Panc1 (cell line): ENCODE measurements at regions not wholly inside any gene's neighbourhood (a gene's known extent, or its start where the extent isn't known, plus 50 kb on each side); places are given as distances from the start of the nearest gene placed in this dataset.
"Not testable (repeated sequence)": the region's sequence is repeated elsewhere in the genome, so short reads cannot be mapped to it uniquely, and the experiment has no call there.

Experiments used
- ATAC-seq: fragments of 200-7000 bp; cut with Tn5 transposase; 2 replicates; pipeline ENCODE4 v1.9.1; 2020; ENCODE audit warnings: mild to moderate bottlenecking, moderate library complexity
- BruUV-seq: library from RNA; stranded (reverse); fragments of 400-500 nt; replicated peaks from 2 replicates; lab custom pipeline; 2021; lab: Mats Ljungman, UMichigan
- CTCF ChIA-PET: fragments of 300-600 bp; sonication (Branson Sonifier 250); formaldehyde crosslinking; loops from one replicate; lab custom pipeline; 2022; ENCODE audit warnings: antibody characterized with exemption; lab: Charles Lee
- POLR2A ChIA-PET: fragments of 300-600 bp; sonication (Branson Sonifier 250); formaldehyde crosslinking; loops from one replicate; lab custom pipeline; 2022; ENCODE audit warnings: antibody characterized with exemption; lab: Charles Lee
- DNase-seq: peaks from one replicate; pipeline ENCODE4 v3.0.0-alpha.2; 2010; ENCODE audit warnings: low read depth, low spot score
- H3K27ac ChIP-seq: 2 replicates; pipeline ENCODE4 v1.5.1; 2011; ENCODE audit warnings: mild to moderate bottlenecking, low read length, inconsistent platforms
- H3K27me3 ChIP-seq: fragments of 200-500 bp; sonication (Bioruptor generic); 2 replicates; pipeline ENCODE4 v1.6.0; 2014; ENCODE audit warnings: low read length, inconsistent platforms; ENCODE audit not compliant: control insufficient read depth, insufficient read depth
- H3K36me3 ChIP-seq: fragments of 200-500 bp; sonication (Bioruptor generic); 2 replicates; pipeline ENCODE4 v1.5.1; 2014; ENCODE audit warnings: inconsistent platforms, mild to moderate bottlenecking, low read length, moderate library complexity; ENCODE audit not compliant: control insufficient read depth, insufficient read depth
- H3K4me1 ChIP-seq: 2 replicates; pipeline ENCODE4 v1.5.1; 2011; ENCODE audit warnings: inconsistent platforms, mild to moderate bottlenecking, low read length, moderate library complexity; ENCODE audit not compliant: control insufficient read depth, insufficient read depth
- H3K4me3 ChIP-seq, 2 experiments: 2 replicates each; pipeline ENCODE4 v1.5.1; 2011 to 2012; ENCODE audit warnings: low read depth in 2 of 2, low read length in 2 of 2, mild to moderate bottlenecking in 2 of 2, inconsistent platforms in 1 of 2, moderate library complexity in 1 of 2
- H3K9me3 ChIP-seq: fragments of 200-500 bp; sonication (Bioruptor generic); 2 replicates; pipeline ENCODE4 v1.5.1; 2014; ENCODE audit warnings: low read depth, mild to moderate bottlenecking, inconsistent platforms, low read length, moderate library complexity; ENCODE audit not compliant: control insufficient read depth, insufficient read depth
- POLR2AphosphoS5 ChIP-seq: IDR thresholded peaks from 2 replicates; pipeline ENCODE4 v1.6.1; 2012; ENCODE audit warnings: mild to moderate bottlenecking, low read depth, low read length, moderate library complexity
- SIN3A ChIP-seq: IDR thresholded peaks from 2 replicates; pipeline ENCODE4 v1.6.1; 2012; ENCODE audit warnings: low read depth, mild to moderate bottlenecking, low read length, moderate library complexity, borderline replicate concordance; ENCODE audit not compliant: insufficient read depth
- TCF7L2 ChIP-seq: IDR thresholded peaks from 2 replicates; pipeline ENCODE4 v1.6.1; 2011; ENCODE audit warnings: mild to moderate bottlenecking, low read depth, low read length, inconsistent platforms
- in situ Hi-C: cut with HindIII; loops from 2 replicates; pipeline ENCODE4 v1.10.0; 2016; ENCODE audit warnings: low sequenced_read_pairs, low pct_unique_long_range_greater_than_20kb
- intact Hi-C: fragments of 100-400 bp; cut with micrococcal nuclease; formaldehyde crosslinking; loops from one replicate; pipeline ENCODE4 v1.10.0; 2022; ENCODE audit not compliant: unreplicated experiment
- TF ChIP-seq, protein P1 (sequence below), 2 experiments: IDR thresholded peaks; 2 replicates each; pipeline ENCODE4 v1.6.1; 2011 to 2012; ENCODE audit warnings: low read depth in 2 of 2, control low read depth in 1 of 2, low read length in 1 of 2, mild to moderate bottlenecking in 1 of 2, moderate library complexity in 1 of 2; ENCODE audit not compliant: insufficient read depth in 1 of 2
- TF ChIP-seq, protein P2 (sequence below): fragments of 450-650 bp; IDR thresholded peaks from 2 replicates; pipeline ENCODE4 v1.5.1; 2017; ENCODE audit warnings: mild to moderate bottlenecking

- no peaks in the 10 kb centered on the region for H3K36me3 ChIP-seq
- no peaks in the 10 kb centered on the region for H3K27me3 ChIP-seq
- H3K4me1 ChIP-seq, result no peaks in the 10 kb centered on the region
- TF ChIP-seq POLR2AphosphoS5 (no peak), SIN3A (no peak), TCF7L2 (no peak)
- TF ChIP-seq, protein P1, sequence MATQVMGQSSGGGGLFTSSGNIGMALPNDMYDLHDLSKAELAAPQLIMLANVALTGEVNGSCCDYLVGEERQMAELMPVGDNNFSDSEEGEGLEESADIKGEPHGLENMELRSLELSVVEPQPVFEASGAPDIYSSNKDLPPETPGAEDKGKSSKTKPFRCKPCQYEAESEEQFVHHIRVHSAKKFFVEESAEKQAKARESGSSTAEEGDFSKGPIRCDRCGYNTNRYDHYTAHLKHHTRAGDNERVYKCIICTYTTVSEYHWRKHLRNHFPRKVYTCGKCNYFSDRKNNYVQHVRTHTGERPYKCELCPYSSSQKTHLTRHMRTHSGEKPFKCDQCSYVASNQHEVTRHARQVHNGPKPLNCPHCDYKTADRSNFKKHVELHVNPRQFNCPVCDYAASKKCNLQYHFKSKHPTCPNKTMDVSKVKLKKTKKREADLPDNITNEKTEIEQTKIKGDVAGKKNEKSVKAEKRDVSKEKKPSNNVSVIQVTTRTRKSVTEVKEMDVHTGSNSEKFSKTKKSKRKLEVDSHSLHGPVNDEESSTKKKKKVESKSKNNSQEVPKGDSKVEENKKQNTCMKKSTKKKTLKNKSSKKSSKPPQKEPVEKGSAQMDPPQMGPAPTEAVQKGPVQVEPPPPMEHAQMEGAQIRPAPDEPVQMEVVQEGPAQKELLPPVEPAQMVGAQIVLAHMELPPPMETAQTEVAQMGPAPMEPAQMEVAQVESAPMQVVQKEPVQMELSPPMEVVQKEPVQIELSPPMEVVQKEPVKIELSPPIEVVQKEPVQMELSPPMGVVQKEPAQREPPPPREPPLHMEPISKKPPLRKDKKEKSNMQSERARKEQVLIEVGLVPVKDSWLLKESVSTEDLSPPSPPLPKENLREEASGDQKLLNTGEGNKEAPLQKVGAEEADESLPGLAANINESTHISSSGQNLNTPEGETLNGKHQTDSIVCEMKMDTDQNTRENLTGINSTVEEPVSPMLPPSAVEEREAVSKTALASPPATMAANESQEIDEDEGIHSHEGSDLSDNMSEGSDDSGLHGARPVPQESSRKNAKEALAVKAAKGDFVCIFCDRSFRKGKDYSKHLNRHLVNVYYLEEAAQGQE (IDR thresholded peaks at IDR 0.05; ENCODE audit: insufficient read depth in 1 of 2, low read depth in 2 of 2, low read length in 1 of 2), result no peak
- TF ChIP-seq, protein P2, sequence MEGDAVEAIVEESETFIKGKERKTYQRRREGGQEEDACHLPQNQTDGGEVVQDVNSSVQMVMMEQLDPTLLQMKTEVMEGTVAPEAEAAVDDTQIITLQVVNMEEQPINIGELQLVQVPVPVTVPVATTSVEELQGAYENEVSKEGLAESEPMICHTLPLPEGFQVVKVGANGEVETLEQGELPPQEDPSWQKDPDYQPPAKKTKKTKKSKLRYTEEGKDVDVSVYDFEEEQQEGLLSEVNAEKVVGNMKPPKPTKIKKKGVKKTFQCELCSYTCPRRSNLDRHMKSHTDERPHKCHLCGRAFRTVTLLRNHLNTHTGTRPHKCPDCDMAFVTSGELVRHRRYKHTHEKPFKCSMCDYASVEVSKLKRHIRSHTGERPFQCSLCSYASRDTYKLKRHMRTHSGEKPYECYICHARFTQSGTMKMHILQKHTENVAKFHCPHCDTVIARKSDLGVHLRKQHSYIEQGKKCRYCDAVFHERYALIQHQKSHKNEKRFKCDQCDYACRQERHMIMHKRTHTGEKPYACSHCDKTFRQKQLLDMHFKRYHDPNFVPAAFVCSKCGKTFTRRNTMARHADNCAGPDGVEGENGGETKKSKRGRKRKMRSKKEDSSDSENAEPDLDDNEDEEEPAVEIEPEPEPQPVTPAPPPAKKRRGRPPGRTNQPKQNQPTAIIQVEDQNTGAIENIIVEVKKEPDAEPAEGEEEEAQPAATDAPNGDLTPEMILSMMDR, result no peak
- ATAC-seq, result peak; percentile 66
- peak; percentile 8 for DNase-seq
- BruUV-seq, result no TSS peak
- CTCF ChIA-PET, result no interaction called here
- POLR2A ChIA-PET, result no interaction called here
- no peaks in the 10 kb centered on the region; the same call in 1 of the 2 replicates for H3K9me3 ChIP-seq
- intact Hi-C loops (no loop called here), in situ Hi-C loops (no loop called here)
- H3K27ac ChIP-seq, result no peak overlapping the region
- H3K4me3 ChIP-seq, result no peak overlapping the region
These were observed 502.4 kb upstream of the ATP2B1 start for GRCh38 chr12:90211017-90211416.

DNA sequence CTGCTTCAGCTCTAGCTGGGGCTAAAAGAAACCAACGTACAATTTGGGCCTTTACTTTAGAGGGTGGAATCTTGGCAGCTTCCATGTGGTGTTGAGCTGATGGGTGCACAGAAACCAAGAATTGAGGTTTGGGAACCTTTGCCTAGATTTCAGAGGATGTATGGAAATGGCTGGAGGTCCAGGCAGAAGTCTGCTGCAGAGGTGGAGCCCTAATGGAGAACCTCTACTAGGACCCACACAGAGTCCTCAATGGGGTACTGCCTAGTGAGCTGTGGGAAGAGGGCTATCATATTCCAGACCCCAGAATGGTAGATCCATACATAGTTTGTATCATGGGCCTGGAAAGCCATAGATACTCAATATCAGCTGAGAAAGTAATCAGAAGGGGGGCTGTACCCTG lies 500.4 kb upstream of the ATP2B1 start:
- Histone ChIP-seq H3K36me3 (no peaks in the 10 kb centered on the region), H3K27ac (no peak overlapping the region), H3K27me3 (no peaks in the 10 kb centered on the region), H3K4me3 (no peak overlapping the region), H3K9me3 (no peaks in the 10 kb centered on the region; the same call in 1 of the 2 replicates), H3K4me1 (no peaks in the 10 kb centered on the region)
- DNase-seq, result no peak
- intact Hi-C loops (no loop called here), in situ Hi-C loops (no loop called here)
- no peak for ATAC-seq
- ChIA-PET CTCF (no interaction called here), POLR2A (no interaction called here)
- no TSS peak for BruUV-seq
- TF ChIP-seq TCF7L2 (no peak), SIN3A (no peak), POLR2AphosphoS5 (no peak)
- TF ChIP-seq, protein P1 (IDR thresholded peaks at IDR 0.05; ENCODE audit: insufficient read depth in 1 of 2, low read depth in 2 of 2, low read length in 1 of 2), result no peak
- TF ChIP-seq, protein P2, result no peak

GRCh38 chr12:90208379-90208778 lies 499.7 kb upstream of the ATP2B1 start:
- H3K4me1 ChIP-seq, H3K4me3 ChIP-seq, H3K27ac ChIP-seq, DNase-seq, BruUV-seq, in situ Hi-C loops, H3K27me3 ChIP-seq, ATAC-seq, H3K9me3 ChIP-seq, H3K36me3 ChIP-seq, POLR2A ChIA-PET, CTCF ChIA-PET, intact Hi-C loops: not testable (repeated sequence)
